ENCODE measurements at regions not wholly inside any gene's neighbourhood (a gene's known extent, or its start where the extent isn't known, plus 50 kb on each side); places are given as distances from the start of the nearest gene placed in this dataset.
"Not testable (repeated sequence)": the region's sequence is repeated elsewhere in the genome, so short reads cannot be mapped to it uniquely, and the experiment has no call there.

- DNase-seq: no peak
- TF ChIP-seq POLR2A (IDR thresholded peaks at IDR 0.05; ENCODE audit: low read length): no peak
- no peak for TF ChIP-seq GATA1 (IDR thresholded peaks at IDR 0.05; ENCODE audit: low read depth, low read length)
These were observed 620.2 kb downstream of the CPS1 start for GRCh38 chr2:211176514-211177141.

- no peak for TF ChIP-seq GATA1 (IDR thresholded peaks at IDR 0.05; ENCODE audit: low read depth, low read length)
- no peak for DNase-seq
These were observed 625.2 kb downstream of the CPS1 start for GRCh38 chr2:211181626-211182025.

GRCh38 chr2:211187602-211188001 is 631.2 kb downstream of the CPS1 start:
- no peak for DNase-seq
- no peak for TF ChIP-seq POLR2A (IDR thresholded peaks at IDR 0.05; ENCODE audit: low read length)
- no peak for TF ChIP-seq GATA1 (IDR thresholded peaks at IDR 0.05; ENCODE audit: low read depth, low read length)

- no peak for TF ChIP-seq GATA1 (IDR thresholded peaks at IDR 0.05; ENCODE audit: low read depth, low read length)
- no peak for TF ChIP-seq POLR2A (IDR thresholded peaks at IDR 0.05; ENCODE audit: low read length)
- no peak for DNase-seq
These were observed 647.6 kb downstream of the CPS1 start for GRCh38 chr2:211203986-211204385.

GRCh38 chr2:211204456-211204855 is 648.1 kb downstream of the CPS1 start:
- TF ChIP-seq GATA1 (IDR thresholded peaks at IDR 0.05; ENCODE audit: low read depth, low read length): no peak
- no peak for TF ChIP-seq POLR2A (IDR thresholded peaks at IDR 0.05; ENCODE audit: low read length)
- DNase-seq: no peak

GRCh38 chr2:211204902-211205301 is 648.5 kb downstream of the CPS1 start:
- DNase-seq: no peak
- TF ChIP-seq POLR2A (IDR thresholded peaks at IDR 0.05; ENCODE audit: low read length) (no peak), GATA1 (IDR thresholded peaks at IDR 0.05; ENCODE audit: low read depth, low read length) (no peak)

- TF ChIP-seq POLR2A (IDR thresholded peaks at IDR 0.05; ENCODE audit: low read length): no peak
- TF ChIP-seq GATA1 (IDR thresholded peaks at IDR 0.05; ENCODE audit: low read depth, low read length): no peak
- no peak for DNase-seq
These were observed 649.0 kb downstream of the CPS1 start for GRCh38 chr2:211205358-211205757.

- no peak for DNase-seq
- no peak for TF ChIP-seq POLR2A (IDR thresholded peaks at IDR 0.05; ENCODE audit: low read length)
- TF ChIP-seq GATA1 (IDR thresholded peaks at IDR 0.05; ENCODE audit: low read depth, low read length): no peak
These were observed 649.4 kb downstream of the CPS1 start for GRCh38 chr2:211205836-211206235.

- TF ChIP-seq GATA1 (IDR thresholded peaks at IDR 0.05; ENCODE audit: low read depth, low read length) (no peak), POLR2A (IDR thresholded peaks at IDR 0.05; ENCODE audit: low read length) (no peak)
- DNase-seq: no peak
These were observed 659.8 kb downstream of the CPS1 start for GRCh38 chr2:211216221-211216620.

- not testable (repeated sequence) for DNase-seq
These were observed 663.1 kb downstream of the CPS1 start for GRCh38 chr2:211219548-211219947.

- DNase-seq: no peak
- TF ChIP-seq POLR2A (IDR thresholded peaks at IDR 0.05; ENCODE audit: low read length) (no peak), GATA1 (IDR thresholded peaks at IDR 0.05; ENCODE audit: low read depth, low read length) (no peak)
These were observed 669.4 kb downstream of the CPS1 start for GRCh38 chr2:211225784-211226183.

GRCh38 chr2:211228559-211228958 is 672.2 kb downstream of the CPS1 start:
- no peak for DNase-seq
- no peak for TF ChIP-seq GATA1 (IDR thresholded peaks at IDR 0.05; ENCODE audit: low read depth, low read length)
- TF ChIP-seq POLR2A (IDR thresholded peaks at IDR 0.05; ENCODE audit: low read length): no peak

- no peak for TF ChIP-seq GATA1 (IDR thresholded peaks at IDR 0.05; ENCODE audit: low read depth, low read length)
- TF ChIP-seq POLR2A (IDR thresholded peaks at IDR 0.05; ENCODE audit: low read length): no peak
- no peak for DNase-seq
These were observed 681.3 kb downstream of the CPS1 start for GRCh38 chr2:211237586-211238275.

GRCh38 chr2:211241891-211242290 is 685.5 kb downstream of the CPS1 start:
- DNase-seq: no peak
- TF ChIP-seq POLR2A (IDR thresholded peaks at IDR 0.05; ENCODE audit: low read length) (no peak), GATA1 (IDR thresholded peaks at IDR 0.05; ENCODE audit: low read depth, low read length) (no peak)

- no peak for DNase-seq
- TF ChIP-seq GATA1 (IDR thresholded peaks at IDR 0.05; ENCODE audit: low read depth, low read length): no peak
- no peak for TF ChIP-seq POLR2A (IDR thresholded peaks at IDR 0.05; ENCODE audit: low read length)
These were observed 691.4 kb downstream of the CPS1 start for GRCh38 chr2:211247751-211248150.
